Esophagus muscularis mucosa (tissue), 4 donors: ENCODE measurements at regions not wholly inside any gene's neighbourhood (a gene's known extent, or its start where the extent isn't known, plus 50 kb on each side); places are given as distances from the start of the nearest gene placed in this dataset.

ENCODE experiments used
- EP300 ChIP-seq: sonication (generic); formaldehyde crosslinking; IDR thresholded peaks from one replicate; pipeline ENCODE4 v1.6.1; 2017; ENCODE audit warnings: antibody characterized with exemption
- POLR2A ChIP-seq: fragments of 450-650 bp; IDR thresholded peaks from one replicate; pipeline ENCODE4 v1.6.1; 2017; ENCODE audit warnings: antibody characterized with exemption, moderate library complexity, mild to moderate bottlenecking, low read depth
- TF ChIP-seq, protein P1 (sequence below), 3 experiments: fragments of 200-600 bp in 2 of 3; fragments of 450-650 bp in 1 of 3; sonication (generic) in 2 of 3; IDR thresholded peaks; one replicate each; pipeline ENCODE4 v1.5.1; 2017 to 2019; ENCODE audit warnings: antibody characterized with exemption in 3 of 3, mild to moderate bottlenecking in 2 of 3, moderate library complexity in 1 of 3

DNA sequence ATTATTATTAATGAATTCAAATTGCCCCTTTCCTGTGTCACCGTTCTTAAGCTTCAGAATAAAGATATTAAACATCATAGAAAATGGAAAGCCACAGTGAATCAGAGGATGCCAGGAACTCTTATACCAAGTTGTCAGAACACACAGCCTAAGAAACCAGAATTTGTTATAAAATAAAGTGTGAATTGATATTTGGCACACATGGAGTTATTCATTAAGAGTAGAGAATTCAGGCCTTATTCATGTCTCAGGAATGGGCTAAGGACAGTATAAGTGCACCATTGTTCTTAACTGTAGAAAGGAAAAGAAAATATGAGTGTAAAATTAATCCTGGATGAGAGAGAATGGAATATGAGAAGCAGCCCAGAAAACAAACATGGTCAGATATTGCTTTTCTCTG is 86.7 kb upstream of the ATP8B1 start:
- TF ChIP-seq, protein P1, sequence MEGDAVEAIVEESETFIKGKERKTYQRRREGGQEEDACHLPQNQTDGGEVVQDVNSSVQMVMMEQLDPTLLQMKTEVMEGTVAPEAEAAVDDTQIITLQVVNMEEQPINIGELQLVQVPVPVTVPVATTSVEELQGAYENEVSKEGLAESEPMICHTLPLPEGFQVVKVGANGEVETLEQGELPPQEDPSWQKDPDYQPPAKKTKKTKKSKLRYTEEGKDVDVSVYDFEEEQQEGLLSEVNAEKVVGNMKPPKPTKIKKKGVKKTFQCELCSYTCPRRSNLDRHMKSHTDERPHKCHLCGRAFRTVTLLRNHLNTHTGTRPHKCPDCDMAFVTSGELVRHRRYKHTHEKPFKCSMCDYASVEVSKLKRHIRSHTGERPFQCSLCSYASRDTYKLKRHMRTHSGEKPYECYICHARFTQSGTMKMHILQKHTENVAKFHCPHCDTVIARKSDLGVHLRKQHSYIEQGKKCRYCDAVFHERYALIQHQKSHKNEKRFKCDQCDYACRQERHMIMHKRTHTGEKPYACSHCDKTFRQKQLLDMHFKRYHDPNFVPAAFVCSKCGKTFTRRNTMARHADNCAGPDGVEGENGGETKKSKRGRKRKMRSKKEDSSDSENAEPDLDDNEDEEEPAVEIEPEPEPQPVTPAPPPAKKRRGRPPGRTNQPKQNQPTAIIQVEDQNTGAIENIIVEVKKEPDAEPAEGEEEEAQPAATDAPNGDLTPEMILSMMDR (IDR thresholded peaks at IDR 0.05): no peak
- TF ChIP-seq POLR2A (no peak), EP300 (no peak)
